Activated T-helper 17 cell treated with anti-CD3 and anti-CD28 coated beads, Interleukin-2, amount 50 U/mL, for 72 hours (primary cell): ENCODE measurements at regions not wholly inside any gene's neighbourhood (a gene's known extent, or its start where the extent isn't known, plus 50 kb on each side); places are given as distances from the start of the nearest gene placed in this dataset.
"Not testable (repeated sequence)": the region's sequence is repeated elsewhere in the genome, so short reads cannot be mapped to it uniquely, and the experiment has no call there.

Experiments used
- ATAC-seq: fragments of 150-1000 bp; cut with Tn5 transposase; replicated peaks from 2 replicates; pipeline ENCODE4 v1.10.0; 2021; ENCODE audit warnings: mild to moderate bottlenecking, moderate library complexity
- H3K27ac Mint-ChIP-seq: one replicate; pipeline ENCODE4 v1.8.0; 2022; ENCODE audit warnings: mixed read lengths
- H3K27me3 Mint-ChIP-seq: one replicate; pipeline ENCODE4 v1.8.0; 2022; ENCODE audit warnings: mixed read lengths
- H3K36me3 Mint-ChIP-seq: one replicate; pipeline ENCODE4 v1.8.0; 2022; ENCODE audit warnings: low read depth, mild to moderate bottlenecking, mixed read lengths
- H3K4me1 Mint-ChIP-seq: one replicate; pipeline ENCODE4 v1.8.0; 2022; ENCODE audit warnings: mixed read lengths
- H3K4me3 Mint-ChIP-seq: one replicate; pipeline ENCODE4 v1.8.0; 2022; ENCODE audit warnings: mild to moderate bottlenecking, mixed read lengths
- H3K9me3 Mint-ChIP-seq: one replicate; pipeline ENCODE4 v1.8.0; 2022; ENCODE audit warnings: mixed read lengths

GRCh38 chr14:77985211-77985615 lies 185.0 kb upstream of the NRXN3 start:
- H3K36me3 Mint-ChIP-seq: no peaks in the 10 kb centered on the region
- no peak overlapping the region for H3K4me3 Mint-ChIP-seq

GRCh38 chr14:77986773-77987172 lies 183.4 kb upstream of the NRXN3 start:
- ATAC-seq: no peak
- Mint-ChIP-seq H3K9me3 (no peaks in the 10 kb centered on the region), H3K4me3 (no peak overlapping the region)

More at GRCh38 chr14:77985211-77985615, 185.0 kb upstream of the NRXN3 start:
- Mint-ChIP-seq H3K9me3 (no peaks in the 10 kb centered on the region), H3K27ac (no peak overlapping the region), H3K4me1 (no peaks in the 10 kb centered on the region), H3K27me3 (peaks cover 8% of the 10 kb centered on the region)
- no peak for ATAC-seq

GRCh38 chr14:77988096-77988870 lies 181.9 kb upstream of the NRXN3 start:
- Mint-ChIP-seq H3K4me1 (no peaks in the 10 kb centered on the region), H3K36me3 (no peaks in the 10 kb centered on the region), H3K9me3 (no peaks in the 10 kb centered on the region), H3K27me3 (peaks cover 3% of the 10 kb centered on the region), H3K27ac (no peak overlapping the region), H3K4me3 (no peak overlapping the region)
- ATAC-seq: no peak

More at GRCh38 chr14:77986773-77987172, 183.4 kb upstream of the NRXN3 start:
- peaks cover 3% of the 10 kb centered on the region for H3K27me3 Mint-ChIP-seq
- no peaks in the 10 kb centered on the region for H3K36me3 Mint-ChIP-seq
- H3K4me1 Mint-ChIP-seq: no peaks in the 10 kb centered on the region
- H3K27ac Mint-ChIP-seq: no peak overlapping the region

- H3K27ac Mint-ChIP-seq: no peak overlapping the region
- no peaks in the 10 kb centered on the region for H3K9me3 Mint-ChIP-seq
- no peak for ATAC-seq
- H3K4me1 Mint-ChIP-seq: no peaks in the 10 kb centered on the region
- H3K4me3 Mint-ChIP-seq: no peak overlapping the region
- no peaks in the 10 kb centered on the region for H3K36me3 Mint-ChIP-seq
- peaks cover 3% of the 10 kb centered on the region for H3K27me3 Mint-ChIP-seq
These were observed 181.2 kb upstream of the NRXN3 start for GRCh38 chr14:77988970-77989369.

- Mint-ChIP-seq H3K36me3 (no peaks in the 10 kb centered on the region), H3K4me1 (no peaks in the 10 kb centered on the region), H3K4me3 (no peak overlapping the region), H3K9me3 (no peaks in the 10 kb centered on the region), H3K27me3 (peaks cover 3% of the 10 kb centered on the region), H3K27ac (no peak overlapping the region)
- ATAC-seq: no peak
These were observed 180.7 kb upstream of the NRXN3 start for GRCh38 chr14:77989441-77989991.

- Mint-ChIP-seq H3K36me3 (no peaks in the 10 kb centered on the region), H3K9me3 (no peaks in the 10 kb centered on the region)
These were observed 179.8 kb upstream of the NRXN3 start for GRCh38 chr14:77990337-77990736.

GRCh38 chr14:77991128-77991772 lies 178.9 kb upstream of the NRXN3 start:
- no peaks in the 10 kb centered on the region for H3K4me1 Mint-ChIP-seq
- no peak overlapping the region for H3K4me3 Mint-ChIP-seq
- no peak overlapping the region for H3K27ac Mint-ChIP-seq
- H3K27me3 Mint-ChIP-seq: peaks cover 3% of the 10 kb centered on the region
- H3K36me3 Mint-ChIP-seq: no peaks in the 10 kb centered on the region
- H3K9me3 Mint-ChIP-seq: no peaks in the 10 kb centered on the region
- ATAC-seq: no peak

More at GRCh38 chr14:77990337-77990736, 179.8 kb upstream of the NRXN3 start:
- Mint-ChIP-seq H3K4me3 (no peak overlapping the region), H3K4me1 (no peaks in the 10 kb centered on the region), H3K27ac (no peak overlapping the region), H3K27me3 (peaks cover 3% of the 10 kb centered on the region)
- ATAC-seq: no peak

- H3K27ac Mint-ChIP-seq: no peak overlapping the region
These were observed 164.8 kb upstream of the NRXN3 start for GRCh38 chr14:78005325-78005724.

GRCh38 chr14:78007160-78007559 lies 163.0 kb upstream of the NRXN3 start:
- Mint-ChIP-seq H3K9me3 (peaks cover 16% of the 10 kb centered on the region), H3K36me3 (no peaks in the 10 kb centered on the region), H3K4me3 (no peak overlapping the region), H3K27ac (no peak overlapping the region), H3K4me1 (no peaks in the 10 kb centered on the region), H3K27me3 (peaks cover 14% of the 10 kb centered on the region)
- peak; percentile 70 for ATAC-seq

More at GRCh38 chr14:78005325-78005724, 164.8 kb upstream of the NRXN3 start:
- peak; percentile 38 for ATAC-seq
- peaks cover 21% of the 10 kb centered on the region for H3K9me3 Mint-ChIP-seq
- H3K27me3 Mint-ChIP-seq: peaks cover 14% of the 10 kb centered on the region
- no peaks in the 10 kb centered on the region for H3K4me1 Mint-ChIP-seq
- no peak overlapping the region for H3K4me3 Mint-ChIP-seq
- no peaks in the 10 kb centered on the region for H3K36me3 Mint-ChIP-seq

- no peak for ATAC-seq
- Mint-ChIP-seq H3K27ac (no peak overlapping the region), H3K36me3 (no peaks in the 10 kb centered on the region), H3K4me3 (no peak overlapping the region), H3K9me3 (peaks cover 8% of the 10 kb centered on the region), H3K4me1 (no peaks in the 10 kb centered on the region), H3K27me3 (peaks cover 26% of the 10 kb centered on the region)
These were observed 159.5 kb upstream of the NRXN3 start for GRCh38 chr14:78010688-78011087.

GRCh38 chr14:78013911-78014310 lies 156.3 kb upstream of the NRXN3 start:
- H3K36me3 Mint-ChIP-seq, H3K27ac Mint-ChIP-seq, H3K9me3 Mint-ChIP-seq, ATAC-seq, H3K4me3 Mint-ChIP-seq, H3K4me1 Mint-ChIP-seq: not testable (repeated sequence)
- peaks cover 23% of the 10 kb centered on the region for H3K27me3 Mint-ChIP-seq

GRCh38 chr14:78016532-78016931 lies 153.6 kb upstream of the NRXN3 start:
- peaks cover 24% of the 10 kb centered on the region for H3K27me3 Mint-ChIP-seq
- no peak for ATAC-seq
- H3K36me3 Mint-ChIP-seq: no peaks in the 10 kb centered on the region
- no peaks in the 10 kb centered on the region for H3K4me1 Mint-ChIP-seq
- no peak overlapping the region for H3K27ac Mint-ChIP-seq
- H3K4me3 Mint-ChIP-seq: no peak overlapping the region
- no peaks in the 10 kb centered on the region for H3K9me3 Mint-ChIP-seq

GRCh38 chr14:78018283-78018682 lies 151.9 kb upstream of the NRXN3 start:
- no peaks in the 10 kb centered on the region for H3K4me1 Mint-ChIP-seq
- peaks cover 19% of the 10 kb centered on the region for H3K27me3 Mint-ChIP-seq
- no peak for ATAC-seq
- no peaks in the 10 kb centered on the region for H3K36me3 Mint-ChIP-seq
- no peak overlapping the region for H3K27ac Mint-ChIP-seq
- H3K9me3 Mint-ChIP-seq: no peaks in the 10 kb centered on the region
- no peak overlapping the region for H3K4me3 Mint-ChIP-seq

- Mint-ChIP-seq H3K36me3 (no peaks in the 10 kb centered on the region), H3K27me3 (peaks cover 14% of the 10 kb centered on the region), H3K4me1 (no peaks in the 10 kb centered on the region), H3K27ac (no peak overlapping the region), H3K4me3 (no peak overlapping the region), H3K9me3 (no peaks in the 10 kb centered on the region)
- ATAC-seq: peak; percentile 65
These were observed 148.1 kb upstream of the NRXN3 start for GRCh38 chr14:78022059-78022458.

- peaks cover 14% of the 10 kb centered on the region for H3K27me3 Mint-ChIP-seq
- H3K27ac Mint-ChIP-seq: no peak overlapping the region
- ATAC-seq: no peak
- H3K4me3 Mint-ChIP-seq: no peak overlapping the region
- no peaks in the 10 kb centered on the region for H3K9me3 Mint-ChIP-seq
- H3K36me3 Mint-ChIP-seq: no peaks in the 10 kb centered on the region
- no peaks in the 10 kb centered on the region for H3K4me1 Mint-ChIP-seq
These were observed 147.1 kb upstream of the NRXN3 start for GRCh38 chr14:78023112-78023511.
